WTC11 (cell line): ENCODE measurements at regions not wholly inside any gene's neighbourhood (a gene's known extent, or its start where the extent isn't known, plus 50 kb on each side); places are given as distances from the start of the nearest gene placed in this dataset.

Experiments used
- ATAC-seq: fragments of 200-7000 bp; cut with Tn5 transposase; 2 replicates; pipeline ENCODE4 v1.10.0; 2021; ENCODE audit warnings: mild to moderate bottlenecking, moderate library complexity
- CTCF ChIA-PET: fragments of 300-600 bp; sonication (Branson Sonifier 250); formaldehyde crosslinking; loops from one replicate; lab custom pipeline; 2021; ENCODE audit warnings: antibody characterized with exemption; lab: Charles Lee
- POLR2A ChIA-PET: fragments of 350-600 bp; sonication (Branson Sonifier 250); formaldehyde crosslinking; loops from one replicate; lab custom pipeline; 2021; ENCODE audit warnings: antibody characterized with exemption; lab: Charles Lee
- DNase-seq: peaks from one replicate; pipeline ENCODE4 v3.0.0; 2021; ENCODE audit warnings: low spot score
- H3K27ac Mint-ChIP-seq: 2 replicates; pipeline ENCODE4 v1.8.0; 2021; ENCODE audit warnings: mixed read lengths
- H3K27me3 Mint-ChIP-seq: 2 replicates; pipeline ENCODE4 v1.8.0; 2021; ENCODE audit warnings: low read depth, mild to moderate bottlenecking, moderate library complexity, mixed read lengths
- H3K36me3 Mint-ChIP-seq: 2 replicates; pipeline ENCODE4 v1.8.0; 2021; ENCODE audit warnings: mixed read lengths
- H3K4me1 Mint-ChIP-seq: 2 replicates; pipeline ENCODE4 v1.8.0; 2022; ENCODE audit warnings: mixed read lengths
- H3K4me3 Mint-ChIP-seq: 2 replicates; pipeline ENCODE4 v1.8.0; 2021; ENCODE audit warnings: mild to moderate bottlenecking, moderate library complexity, mixed read lengths
- H3K9me3 Mint-ChIP-seq: 2 replicates; pipeline ENCODE4 v1.8.0; 2021; ENCODE audit warnings: mixed read lengths
- AFF4 ChIP-seq: sonication (generic); formaldehyde crosslinking; IDR thresholded peaks from 2 replicates; pipeline ENCODE4 v1.8.1; 2023; ENCODE audit warnings: mild to moderate bottlenecking, missing genetic modification reagents, borderline replicate concordance
- CBFB ChIP-seq: sonication (generic); formaldehyde crosslinking; IDR thresholded peaks from 2 replicates; pipeline ENCODE4 v1.8.1; 2022; ENCODE audit warnings: mild to moderate bottlenecking, low read depth, missing genetic modification reagents
- CDX4 ChIP-seq: fragments of 250-450 bp; sonication (Bioruptor Pico); IDR thresholded peaks from 2 replicates; pipeline ENCODE4 v1.9.0; 2021; ENCODE audit warnings: moderate library complexity, mild to moderate bottlenecking, inconsistent platforms, borderline replicate concordance
- E2F4 ChIP-seq: sonication (generic); formaldehyde crosslinking; IDR thresholded peaks from 2 replicates; pipeline ENCODE4 v1.8.1; 2022; ENCODE audit warnings: low read depth, mild to moderate bottlenecking, moderate library complexity, missing genetic modification reagents, borderline replicate concordance
- FOXP1 ChIP-seq: sonication (generic); formaldehyde crosslinking; IDR thresholded peaks from 2 replicates; pipeline ENCODE4 v1.8.0; 2022; ENCODE audit warnings: missing genetic modification reagents, mild to moderate bottlenecking, moderate library complexity, borderline replicate concordance
- IRF2 ChIP-seq: sonication (generic); formaldehyde crosslinking; IDR thresholded peaks from 2 replicates; pipeline ENCODE4 v1.8.0; 2022; ENCODE audit warnings: low read depth, missing genetic modification reagents, borderline replicate concordance
- JAZF1 ChIP-seq: fragments of 250-450 bp; sonication (Bioruptor Pico); IDR thresholded peaks from 2 replicates; pipeline ENCODE4 v1.9.0; 2021; ENCODE audit warnings: moderate library complexity, mild to moderate bottlenecking, inconsistent platforms
- JUN ChIP-seq: sonication (generic); formaldehyde crosslinking; IDR thresholded peaks from 2 replicates; pipeline ENCODE4 v1.8.0; 2023; ENCODE audit warnings: mild to moderate bottlenecking, missing genetic modification reagents
- KAT7 ChIP-seq: sonication (generic); formaldehyde crosslinking; IDR thresholded peaks from 2 replicates; pipeline ENCODE4 v1.8.1; 2023; ENCODE audit warnings: missing genetic modification reagents, mild to moderate bottlenecking, borderline replicate concordance
- MYBL2 ChIP-seq: sonication (generic); formaldehyde crosslinking; IDR thresholded peaks from 2 replicates; pipeline ENCODE4 v1.8.1; 2023; ENCODE audit warnings: mild to moderate bottlenecking, moderate library complexity, missing genetic modification reagents
- NFYB ChIP-seq: sonication (generic); formaldehyde crosslinking; conservative IDR thresholded peaks from 2 replicates; pipeline ENCODE4 v1.8.0; 2022; ENCODE audit warnings: low read depth, missing genetic modification reagents
- RELA ChIP-seq: sonication (generic); formaldehyde crosslinking; IDR thresholded peaks from 2 replicates; pipeline ENCODE4 v1.8.1; 2022; ENCODE audit warnings: missing genetic modification reagents, mild to moderate bottlenecking, borderline replicate concordance
- RORB ChIP-seq: fragments of 250-450 bp; sonication (Bioruptor Pico); IDR thresholded peaks from 2 replicates; pipeline ENCODE4 v1.9.0; 2021; ENCODE audit warnings: mild to moderate bottlenecking
- SMAD4 ChIP-seq: sonication (generic); formaldehyde crosslinking; IDR thresholded peaks from 2 replicates; pipeline ENCODE4 v1.8.0; 2022; ENCODE audit warnings: mild to moderate bottlenecking, missing genetic modification reagents
- TEAD4 ChIP-seq: sonication (generic); formaldehyde crosslinking; IDR thresholded peaks from 2 replicates; pipeline ENCODE4 v1.8.0; 2022; ENCODE audit warnings: mild to moderate bottlenecking, missing genetic modification reagents
- ZNF263 ChIP-seq: sonication (generic); formaldehyde crosslinking; IDR thresholded peaks from 2 replicates; pipeline ENCODE4 v1.8.1; 2022; ENCODE audit warnings: low read depth, mild to moderate bottlenecking, moderate library complexity, missing genetic modification reagents
- ZNF281 ChIP-seq: sonication (generic); formaldehyde crosslinking; IDR thresholded peaks from 2 replicates; pipeline ENCODE4 v1.8.0; 2023; ENCODE audit warnings: mild to moderate bottlenecking, missing genetic modification reagents
- ZNF423 ChIP-seq: fragments of 250-450 bp; sonication (Bioruptor Pico); IDR thresholded peaks from 2 replicates; pipeline ENCODE4 v2.1.2; 2022; ENCODE audit warnings: mild to moderate bottlenecking, moderate library complexity
- TF ChIP-seq, protein P1 (sequence below): sonication (generic); formaldehyde crosslinking; conservative IDR thresholded peaks from 2 replicates; pipeline ENCODE4 v1.8.1; 2023; ENCODE audit warnings: mild to moderate bottlenecking, low read depth, missing genetic modification reagents, moderate library complexity
- TF ChIP-seq, protein P2 (sequence below): sonication (generic); formaldehyde crosslinking; IDR thresholded peaks from 2 replicates; pipeline ENCODE4 v1.8.1; 2023; ENCODE audit warnings: mild to moderate bottlenecking, missing genetic modification reagents, moderate library complexity
- TF ChIP-seq, protein P3 (sequence below): sonication (generic); formaldehyde crosslinking; conservative IDR thresholded peaks from 2 replicates; pipeline ENCODE4 v1.8.1; 2022; ENCODE audit warnings: mild to moderate bottlenecking, missing genetic modification reagents
- TF ChIP-seq, protein P4 (sequence below): fragments of 250-450 bp; sonication (Bioruptor Pico); IDR thresholded peaks from 2 replicates; pipeline ENCODE4 v1.8.0; 2021; ENCODE audit warnings: mild to moderate bottlenecking

- TF ChIP-seq, protein P1, sequence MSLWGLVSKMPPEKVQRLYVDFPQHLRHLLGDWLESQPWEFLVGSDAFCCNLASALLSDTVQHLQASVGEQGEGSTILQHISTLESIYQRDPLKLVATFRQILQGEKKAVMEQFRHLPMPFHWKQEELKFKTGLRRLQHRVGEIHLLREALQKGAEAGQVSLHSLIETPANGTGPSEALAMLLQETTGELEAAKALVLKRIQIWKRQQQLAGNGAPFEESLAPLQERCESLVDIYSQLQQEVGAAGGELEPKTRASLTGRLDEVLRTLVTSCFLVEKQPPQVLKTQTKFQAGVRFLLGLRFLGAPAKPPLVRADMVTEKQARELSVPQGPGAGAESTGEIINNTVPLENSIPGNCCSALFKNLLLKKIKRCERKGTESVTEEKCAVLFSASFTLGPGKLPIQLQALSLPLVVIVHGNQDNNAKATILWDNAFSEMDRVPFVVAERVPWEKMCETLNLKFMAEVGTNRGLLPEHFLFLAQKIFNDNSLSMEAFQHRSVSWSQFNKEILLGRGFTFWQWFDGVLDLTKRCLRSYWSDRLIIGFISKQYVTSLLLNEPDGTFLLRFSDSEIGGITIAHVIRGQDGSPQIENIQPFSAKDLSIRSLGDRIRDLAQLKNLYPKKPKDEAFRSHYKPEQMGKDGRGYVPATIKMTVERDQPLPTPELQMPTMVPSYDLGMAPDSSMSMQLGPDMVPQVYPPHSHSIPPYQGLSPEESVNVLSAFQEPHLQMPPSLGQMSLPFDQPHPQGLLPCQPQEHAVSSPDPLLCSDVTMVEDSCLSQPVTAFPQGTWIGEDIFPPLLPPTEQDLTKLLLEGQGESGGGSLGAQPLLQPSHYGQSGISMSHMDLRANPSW (CRISPR knock-in tag): no peak
- TF ChIP-seq E2F4 (no peak), SMAD4 (CRISPR knock-in tag) (no peak), JUN (CRISPR knock-in tag) (no peak)
- TF ChIP-seq, protein P2, sequence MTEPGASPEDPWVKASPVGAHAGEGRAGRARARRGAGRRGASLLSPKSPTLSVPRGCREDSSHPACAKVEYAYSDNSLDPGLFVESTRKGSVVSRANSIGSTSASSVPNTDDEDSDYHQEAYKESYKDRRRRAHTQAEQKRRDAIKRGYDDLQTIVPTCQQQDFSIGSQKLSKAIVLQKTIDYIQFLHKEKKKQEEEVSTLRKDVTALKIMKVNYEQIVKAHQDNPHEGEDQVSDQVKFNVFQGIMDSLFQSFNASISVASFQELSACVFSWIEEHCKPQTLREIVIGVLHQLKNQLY: no peak
- TF ChIP-seq, all 79 proteins: peak for 0
Measured at GRCh38 chr1:22373252-22373651, 78.4 kb upstream of the ZBTB40 start (continued).

- Mint-ChIP-seq H3K9me3 (peaks cover 14% of the 10 kb centered on the region), H3K4me1 (peaks cover 27% of the 10 kb centered on the region), H3K4me3 (no peak overlapping the region), H3K27me3 (peaks cover 2% of the 10 kb centered on the region; the same call in 1 of the 2 replicates), H3K27ac (no peak overlapping the region), H3K36me3 (0 out of 2 replicates have a peak, but pooled peaks cover 4% of the 10 kb centered on the region)
- ChIA-PET POLR2A (no interaction called here), CTCF (interaction anchor here (1.1 to 1.8 kb wide), 3 partner anchors 9 to 99 kb away, joined by 3 to 5 read pairs (median 4); no protein-coding TSS in a partner anchor)
- DNase-seq (no peak), ATAC-seq (no peak)
- TF ChIP-seq FOXP1 (CRISPR knock-in tag) (no peak), CDX4 (CRISPR knock-in tag) (no peak), IRF2 (CRISPR knock-in tag) (no peak), ZNF281 (CRISPR knock-in tag) (no peak), ZNF263 (CRISPR knock-in tag) (no peak), ZNF423 (CRISPR knock-in tag) (no peak), KAT7 (CRISPR knock-in tag) (no peak), NFYB (CRISPR knock-in tag) (no peak), RELA (no peak), JAZF1 (no peak), AFF4 (CRISPR knock-in tag) (no peak), RORB (CRISPR knock-in tag) (no peak), TEAD4 (CRISPR knock-in tag) (no peak), CBFB (CRISPR knock-in tag) (no peak), MYBL2 (no peak)
- TF ChIP-seq, protein P3, sequence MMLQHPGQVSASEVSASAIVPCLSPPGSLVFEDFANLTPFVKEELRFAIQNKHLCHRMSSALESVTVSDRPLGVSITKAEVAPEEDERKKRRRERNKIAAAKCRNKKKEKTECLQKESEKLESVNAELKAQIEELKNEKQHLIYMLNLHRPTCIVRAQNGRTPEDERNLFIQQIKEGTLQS: no peak
- TF ChIP-seq, protein P4, sequence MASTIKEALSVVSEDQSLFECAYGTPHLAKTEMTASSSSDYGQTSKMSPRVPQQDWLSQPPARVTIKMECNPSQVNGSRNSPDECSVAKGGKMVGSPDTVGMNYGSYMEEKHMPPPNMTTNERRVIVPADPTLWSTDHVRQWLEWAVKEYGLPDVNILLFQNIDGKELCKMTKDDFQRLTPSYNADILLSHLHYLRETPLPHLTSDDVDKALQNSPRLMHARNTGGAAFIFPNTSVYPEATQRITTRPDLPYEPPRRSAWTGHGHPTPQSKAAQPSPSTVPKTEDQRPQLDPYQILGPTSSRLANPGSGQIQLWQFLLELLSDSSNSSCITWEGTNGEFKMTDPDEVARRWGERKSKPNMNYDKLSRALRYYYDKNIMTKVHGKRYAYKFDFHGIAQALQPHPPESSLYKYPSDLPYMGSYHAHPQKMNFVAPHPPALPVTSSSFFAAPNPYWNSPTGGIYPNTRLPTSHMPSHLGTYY (CRISPR knock-in tag): no peak
Measured at GRCh38 chr1:22374001-22374400, 77.7 kb upstream of the ZBTB40 start.
